ENCODE measurements at regions not wholly inside any gene's neighbourhood (a gene's known extent, or its start where the extent isn't known, plus 50 kb on each side); places are given as distances from the start of the nearest gene placed in this dataset.
"Not testable (repeated sequence)": the region's sequence is repeated elsewhere in the genome, so short reads cannot be mapped to it uniquely, and the experiment has no call there.

- Mint-ChIP-seq H3K27me3 (no peaks in the 10 kb centered on the region), H3K9me3 (peaks cover 8% of the 10 kb centered on the region), H3K27ac (no peak overlapping the region), H3K36me3 (ENCODE audit: low read depth) (peaks cover 3% of the 10 kb centered on the region), H3K4me1 (no peaks in the 10 kb centered on the region), H3K4me3 (no peak overlapping the region)
- CTCF ChIA-PET: interaction anchor here (0.7 kb wide), 1 partner anchor 11 kb away, joined by 3 read pairs; no protein-coding TSS in a partner anchor
- POLR2A ChIA-PET: no interaction called here
- no peak for DNase-seq
Measured at GRCh38 chr4:37555322-37555721, 130.9 kb downstream of the RELL1 start.

GRCh38 chr4:37549866-37550265, 136.3 kb downstream of the RELL1 start:
- CTCF ChIA-PET: interaction anchor here (0.7 to 1.3 kb wide), 2 partner anchors 14 to 24 kb away, joined by 3 read pairs; no protein-coding TSS in a partner anchor

GRCh38 chr4:37549041-37549440, 137.1 kb downstream of the RELL1 start:
- Mint-ChIP-seq H3K27me3 (no peaks in the 10 kb centered on the region), H3K36me3 (ENCODE audit: low read depth) (peaks cover 3% of the 10 kb centered on the region), H3K9me3 (peaks cover 12% of the 10 kb centered on the region), H3K4me3 (no peak overlapping the region), H3K4me1 (no peaks in the 10 kb centered on the region), H3K27ac (no peak overlapping the region)
- ChIA-PET CTCF (interaction anchor here (0.7 to 1.3 kb wide), 2 partner anchors 13 to 23 kb away, joined by 3 read pairs; no protein-coding TSS in a partner anchor), POLR2A (no interaction called here)
- DNase-seq: no peak

More at GRCh38 chr4:37549866-37550265, 136.3 kb downstream of the RELL1 start:
- H3K4me3 Mint-ChIP-seq; H3K36me3 Mint-ChIP-seq (ENCODE audit: low read depth); H3K4me1 Mint-ChIP-seq; POLR2A ChIA-PET; H3K27me3 Mint-ChIP-seq; H3K27ac Mint-ChIP-seq; DNase-seq: not testable (repeated sequence)
- peaks cover 12% of the 10 kb centered on the region for H3K9me3 Mint-ChIP-seq

- Mint-ChIP-seq H3K4me3 (no peak overlapping the region), H3K27ac (no peak overlapping the region), H3K36me3 (ENCODE audit: low read depth) (no peaks in the 10 kb centered on the region), H3K4me1 (no peaks in the 10 kb centered on the region), H3K27me3 (no peaks in the 10 kb centered on the region), H3K9me3 (peaks cover 4% of the 10 kb centered on the region)
- POLR2A ChIA-PET: no interaction called here
- CTCF ChIA-PET: no interaction called here
- no peak for DNase-seq
Measured at GRCh38 chr4:37546586-37546985, 139.6 kb downstream of the RELL1 start.

GRCh38 chr4:37542706-37543105, 143.5 kb downstream of the RELL1 start:
- no peaks in the 10 kb centered on the region for H3K36me3 Mint-ChIP-seq (ENCODE audit: low read depth)
- H3K27me3 Mint-ChIP-seq: no peaks in the 10 kb centered on the region
- no peak overlapping the region for H3K27ac Mint-ChIP-seq
- H3K4me3 Mint-ChIP-seq: no peak overlapping the region
- ChIA-PET POLR2A (no interaction called here), CTCF (interaction anchor here (0.6 kb wide), 1 partner anchor 92 kb away, joined by 3 read pairs; no protein-coding TSS in a partner anchor)
- no peak for DNase-seq
- H3K9me3 Mint-ChIP-seq: peaks cover 4% of the 10 kb centered on the region
- no peaks in the 10 kb centered on the region for H3K4me1 Mint-ChIP-seq

GRCh38 chr4:37541956-37542355, 144.2 kb downstream of the RELL1 start:
- no peaks in the 10 kb centered on the region for H3K4me1 Mint-ChIP-seq
- H3K9me3 Mint-ChIP-seq: peaks cover 2% of the 10 kb centered on the region
- H3K27ac Mint-ChIP-seq: no peak overlapping the region
- POLR2A ChIA-PET: no interaction called here
- no peak for DNase-seq
- H3K4me3 Mint-ChIP-seq: no peak overlapping the region
- CTCF ChIA-PET: no interaction called here
- no peaks in the 10 kb centered on the region for H3K36me3 Mint-ChIP-seq (ENCODE audit: low read depth)
- no peaks in the 10 kb centered on the region for H3K27me3 Mint-ChIP-seq

- Mint-ChIP-seq H3K4me1 (no peaks in the 10 kb centered on the region), H3K9me3 (peaks cover under 1% of the 10 kb centered on the region), H3K36me3 (ENCODE audit: low read depth) (no peaks in the 10 kb centered on the region), H3K27ac (no peak overlapping the region), H3K27me3 (no peaks in the 10 kb centered on the region), H3K4me3 (no peak overlapping the region)
- no peak for DNase-seq
- POLR2A ChIA-PET: no interaction called here
- CTCF ChIA-PET: no interaction called here
Measured at GRCh38 chr4:37540486-37540885, 145.7 kb downstream of the RELL1 start.

GRCh38 chr4:37538931-37539330, 147.2 kb downstream of the RELL1 start:
- ChIA-PET CTCF (no interaction called here), POLR2A (no interaction called here)
- H3K9me3 Mint-ChIP-seq: no peaks in the 10 kb centered on the region
- no peak for DNase-seq
- H3K27me3 Mint-ChIP-seq: no peaks in the 10 kb centered on the region
- H3K36me3 Mint-ChIP-seq (ENCODE audit: low read depth): no peaks in the 10 kb centered on the region
- no peaks in the 10 kb centered on the region for H3K4me1 Mint-ChIP-seq
- no peak overlapping the region for H3K4me3 Mint-ChIP-seq
- H3K27ac Mint-ChIP-seq: no peak overlapping the region

GRCh38 chr4:37537484-37537883, 148.7 kb downstream of the RELL1 start:
- H3K4me1 Mint-ChIP-seq: no peaks in the 10 kb centered on the region
- H3K36me3 Mint-ChIP-seq (ENCODE audit: low read depth): no peaks in the 10 kb centered on the region
- H3K27ac Mint-ChIP-seq: no peak overlapping the region
- H3K27me3 Mint-ChIP-seq: no peaks in the 10 kb centered on the region
- POLR2A ChIA-PET: no interaction called here
- H3K9me3 Mint-ChIP-seq: no peaks in the 10 kb centered on the region
- no peak overlapping the region for H3K4me3 Mint-ChIP-seq
- CTCF ChIA-PET: no interaction called here
- no peak for DNase-seq

GRCh38 chr4:37535872-37536271, 150.3 kb downstream of the RELL1 start:
- Mint-ChIP-seq H3K4me1 (no peaks in the 10 kb centered on the region), H3K36me3 (ENCODE audit: low read depth) (no peaks in the 10 kb centered on the region), H3K4me3 (no peak overlapping the region), H3K27ac (no peak overlapping the region), H3K27me3 (no peaks in the 10 kb centered on the region), H3K9me3 (no peaks in the 10 kb centered on the region)
- POLR2A ChIA-PET: no interaction called here
- no peak for DNase-seq
- CTCF ChIA-PET: interaction anchor here (0.8 to 1.2 kb wide), 2 partner anchors 8 to 14 kb away, joined by 3 read pairs; no protein-coding TSS in a partner anchor

- no peak for DNase-seq
- Mint-ChIP-seq H3K27ac (no peak overlapping the region), H3K27me3 (no peaks in the 10 kb centered on the region), H3K4me3 (no peak overlapping the region), H3K36me3 (ENCODE audit: low read depth) (no peaks in the 10 kb centered on the region), H3K9me3 (no peaks in the 10 kb centered on the region), H3K4me1 (no peaks in the 10 kb centered on the region)
- CTCF ChIA-PET: no interaction called here
- POLR2A ChIA-PET: no interaction called here
Measured at GRCh38 chr4:37533286-37534033, 152.7 kb downstream of the RELL1 start.

- no peaks in the 10 kb centered on the region for H3K4me1 Mint-ChIP-seq
- no peaks in the 10 kb centered on the region for H3K27me3 Mint-ChIP-seq
Measured at GRCh38 chr4:37531151-37531550, 155.0 kb downstream of the RELL1 start.

GRCh38 chr4:37530451-37530850, 155.7 kb downstream of the RELL1 start:
- no peak overlapping the region for H3K4me3 Mint-ChIP-seq
- no peaks in the 10 kb centered on the region for H3K4me1 Mint-ChIP-seq
- H3K27ac Mint-ChIP-seq: no peak overlapping the region
- no peaks in the 10 kb centered on the region for H3K36me3 Mint-ChIP-seq (ENCODE audit: low read depth)
- H3K27me3 Mint-ChIP-seq: no peaks in the 10 kb centered on the region
- ChIA-PET CTCF (interaction anchor here (0.6 kb wide), 1 partner anchor 24 kb away, joined by 3 read pairs; no protein-coding TSS in a partner anchor), POLR2A (no interaction called here)
- no peak for DNase-seq
- no peaks in the 10 kb centered on the region for H3K9me3 Mint-ChIP-seq

More at GRCh38 chr4:37531151-37531550, 155.0 kb downstream of the RELL1 start:
- DNase-seq: no peak
- ChIA-PET CTCF (interaction anchor here (0.6 kb wide), 1 partner anchor 25 kb away, joined by 3 read pairs; no protein-coding TSS in a partner anchor), POLR2A (no interaction called here)
- no peaks in the 10 kb centered on the region for H3K9me3 Mint-ChIP-seq
- H3K4me3 Mint-ChIP-seq: no peak overlapping the region
- H3K27ac Mint-ChIP-seq: no peak overlapping the region
- no peaks in the 10 kb centered on the region for H3K36me3 Mint-ChIP-seq (ENCODE audit: low read depth)

Data from activated CD4-positive, alpha-beta T cell treated with anti-CD3 and anti-CD28 coated beads, Interleukin-2, amount 10 ng/mL, durations not matched to agents 7 days and 5 days (primary cell).